A549 (cell line): ENCODE measurements at regions not wholly inside any gene's neighbourhood (a gene's known extent, or its start where the extent isn't known, plus 50 kb on each side); places are given as distances from the start of the nearest gene placed in this dataset.

Experiments
- CHD2 ChIP-seq: fragments of 150-350 bp; IDR thresholded peaks from 2 replicates; pipeline ENCODE4 v1.6.1; 2014; ENCODE audit warnings: low read length; ENCODE audit not compliant: partially characterized antibody
- CTCF ChIP-seq: fragments of >200 bp; sonication (Bioruptor Twin); formaldehyde crosslinking; IDR thresholded peaks from 3 replicates; pipeline ENCODE4 v1.5.1; 2016
- POLR2A ChIP-seq: IDR thresholded peaks from 2 replicates; pipeline ENCODE4 v1.6.1; 2012; ENCODE audit warnings: mild to moderate bottlenecking, low read length
- RARB ChIP-seq: fragments of 250-450 bp; sonication (Bioruptor Pico); IDR thresholded peaks from 2 replicates; pipeline ENCODE4 v1.8.0; 2021; ENCODE audit warnings: mild to moderate bottlenecking, moderate library complexity
- REST ChIP-seq: fragments of 200-600 bp; sonication (generic); IDR thresholded peaks from 2 replicates; pipeline ENCODE4 v1.6.1; 2016; ENCODE audit warnings: antibody characterized with exemption, mild to moderate bottlenecking, moderate library complexity

GRCh38 chr6:214428-214827, 77.9 kb upstream of the DUSP22 start:
- no peak for TF ChIP-seq CTCF
- no peak for TF ChIP-seq CHD2
- TF ChIP-seq RARB (CRISPR knock-in tag), result no peak
- no peak for TF ChIP-seq POLR2A
- no peak for TF ChIP-seq REST
